Body of pancreas (tissue), 4 donors: ENCODE measurements at regions not wholly inside any gene's neighbourhood (a gene's known extent, or its start where the extent isn't known, plus 50 kb on each side); places are given as distances from the start of the nearest gene placed in this dataset.

ENCODE experiments used
- ATAC-seq: fragments of 150-250 bp; one replicate; pipeline ENCODE4 v1.9.1; 2016
- DNase-seq, 4 donors: peaks; one replicate each; pipeline ENCODE4 v3.0.0-alpha.2; 2019
- H3K27ac ChIP-seq, 4 donors: fragments of 200-600 bp; sonication (generic); 1 replicate in 3 of 4; 2 replicates in 1 of 4; pipeline versions ENCODE4 v1.5.1 to v1.6.1; 2016 to 2019; ENCODE audit warnings: mild to moderate bottlenecking in 1 of 4, mixed read lengths in 1 of 4, moderate library complexity in 1 of 4
- H3K27me3 ChIP-seq, 2 donors: fragments of 200-600 bp; sonication (generic); one replicate each; pipeline ENCODE4 v1.6.0; 2016; ENCODE audit warnings: mild to moderate bottlenecking in 1 of 2
- H3K36me3 ChIP-seq, 2 donors: fragments of 200-600 bp; sonication (generic); replicated peaks in 1 of 2; 2 replicates each; pipeline ENCODE4 v1.5.1; 2016; ENCODE audit warnings: low read depth in 2 of 2; ENCODE audit not compliant: insufficient read depth in 1 of 2
- H3K4me1 ChIP-seq: fragments of 200-600 bp; sonication (generic); one replicate; pipeline ENCODE4 v1.6.0; 2016
- H3K4me3 ChIP-seq, 2 donors: fragments of 200-600 bp; sonication (generic); 1 replicate in 1 of 2; 2 replicates in 1 of 2; pipeline ENCODE4 v1.5.1; 2016 to 2019
- H3K9me3 ChIP-seq, 3 donors: fragments of 200-600 bp; sonication (generic); 1 replicate in 2 of 3; 2 replicates in 1 of 3; pipeline ENCODE4 v1.5.1; 2016
- CTCF ChIP-seq, 7 experiments: fragments of 450-650 bp in 4 of 7; fragments of 200-600 bp in 3 of 7; sonication (generic) in 3 of 7; IDR thresholded peaks; one replicate each; pipeline ENCODE4 v1.5.1; 2016 to 2019; ENCODE audit warnings: antibody characterized with exemption in 7 of 7
- POLR2A ChIP-seq, 3 donors: fragments of 450-650 bp; IDR thresholded peaks; one replicate each; pipeline ENCODE4 v1.6.1; 2016; ENCODE audit warnings: antibody characterized with exemption in 3 of 3, mild to moderate bottlenecking in 2 of 3
- WGBS, 2 donors: methylation state at CpG; one replicate each; pipeline ENCODE4 v1.1.5; 2017; 5-methylcytosine and 5-hydroxymethylcytosine counted together
- intact Hi-C: fragments of 100-400 bp; cut with DNase I; formaldehyde crosslinking; loops from one replicate; pipeline ENCODE4 v1.15.1; 2023

GRCh38 chr2:17156086-17156485 is 362.2 kb downstream of the RAD51AP2 start:
- Histone ChIP-seq H3K4me1 (no peaks in the 10 kb centered on the region), H3K36me3 (no peaks in the 10 kb centered on the region), H3K27me3 (no peaks in the 10 kb centered on the region), H3K4me3 (no peak overlapping the region), H3K27ac (no peak overlapping the region), H3K9me3 (no peaks in the 10 kb centered on the region)
- WGBS, 2 donors = 61 to 72% methylated on average over 2 of the region's 2 CpGs
- DNase-seq = no peak
- intact Hi-C loops = no loop called here
- ATAC-seq = no peak
- TF ChIP-seq CTCF (IDR thresholded peaks at IDR 0.05) (no peak), POLR2A (IDR thresholded peaks at IDR 0.05) (no peak)

- DNase-seq (no peak), ATAC-seq (no peak)
- H3K4me3 ChIP-seq = no peak overlapping the region
- H3K4me1 ChIP-seq = no peaks in the 10 kb centered on the region
- no peaks in the 10 kb centered on the region for H3K9me3 ChIP-seq
- TF ChIP-seq POLR2A (IDR thresholded peaks at IDR 0.05) (no peak), CTCF (IDR thresholded peaks at IDR 0.05) (no peak)
- no peak overlapping the region for H3K27ac ChIP-seq
- no peaks in the 10 kb centered on the region for H3K36me3 ChIP-seq
- no peaks in the 10 kb centered on the region for H3K27me3 ChIP-seq
- intact Hi-C loops = no loop called here
- WGBS, 2 donors = 74 to 77% methylated on average over 4 of the region's 4 CpGs
These were observed 368.3 kb downstream of the RAD51AP2 start for GRCh38 chr2:17149945-17150344.

GRCh38 chr2:17148407-17149145 is 369.7 kb downstream of the RAD51AP2 start:
- no peak for TF ChIP-seq POLR2A (IDR thresholded peaks at IDR 0.05)
- TF ChIP-seq CTCF (IDR thresholded peaks at IDR 0.05) = peak in 2 of 7 experiments; percentile 17 to 25
- H3K4me3 ChIP-seq = no peak overlapping the region
- no peak for ATAC-seq
- no peaks in the 10 kb centered on the region for H3K9me3 ChIP-seq
- intact Hi-C loops = no loop called here
- no peaks in the 10 kb centered on the region for H3K27me3 ChIP-seq
- WGBS, 2 donors = 37 to 46% methylated on average over 8 of the region's 8 CpGs
- no peak overlapping the region for H3K27ac ChIP-seq
- no peaks in the 10 kb centered on the region for H3K36me3 ChIP-seq
- peak in 2 of 4 donors; percentile 11 to 15 for DNase-seq
- no peaks in the 10 kb centered on the region for H3K4me1 ChIP-seq

- ATAC-seq = no peak
These were observed 371.9 kb downstream of the RAD51AP2 start for GRCh38 chr2:17146358-17146757.

More at GRCh38 chr2:17146358-17146757, 371.9 kb downstream of the RAD51AP2 start:
- Histone ChIP-seq H3K27me3 (no peaks in the 10 kb centered on the region), H3K4me1 (no peaks in the 10 kb centered on the region), H3K4me3 (no peak overlapping the region), H3K27ac (no peak overlapping the region), H3K36me3 (no peaks in the 10 kb centered on the region), H3K9me3 (no peaks in the 10 kb centered on the region)
- no peak for DNase-seq
- intact Hi-C loops = no loop called here
- WGBS, 2 donors = 41 to 48% methylated on average over 1 of the region's 1 CpG
- TF ChIP-seq CTCF (IDR thresholded peaks at IDR 0.05) = no peak
- TF ChIP-seq POLR2A (IDR thresholded peaks at IDR 0.05) = no peak
